ENCODE measurements at regions not wholly inside any gene's neighbourhood (a gene's known extent, or its start where the extent isn't known, plus 50 kb on each side); places are given as distances from the start of the nearest gene placed in this dataset.

- H3K4me3 ChIP-seq (ENCODE audit: low read depth, low read length), result no peak overlapping the region
- DNase-seq (ENCODE audit: low read depth), result no peak
- no peak for TF ChIP-seq CTCF (IDR thresholded peaks at IDR 0.05; ENCODE audit: control insufficient read depth, extremely low read depth, insufficient read depth)
Measured at GRCh38 chr5:173809014-173809413, 79.1 kb upstream of the CPEB4 start.

- no peak overlapping the region for H3K4me3 ChIP-seq (ENCODE audit: low read depth, low read length)
- TF ChIP-seq CTCF (IDR thresholded peaks at IDR 0.05; ENCODE audit: control insufficient read depth, extremely low read depth, insufficient read depth), result no peak
- DNase-seq (ENCODE audit: low read depth), result no peak
Measured at GRCh38 chr5:173812811-173813550, 75.2 kb upstream of the CPEB4 start.

GRCh38 chr5:173814053-173814452 lies 74.1 kb upstream of the CPEB4 start:
- no peak overlapping the region for H3K4me3 ChIP-seq (ENCODE audit: low read depth, low read length)
- DNase-seq (ENCODE audit: low read depth), result no peak
- no peak for TF ChIP-seq CTCF (IDR thresholded peaks at IDR 0.05; ENCODE audit: control insufficient read depth, extremely low read depth, insufficient read depth)

GRCh38 chr5:173815571-173815970 lies 72.6 kb upstream of the CPEB4 start:
- no peak overlapping the region for H3K4me3 ChIP-seq (ENCODE audit: low read depth, low read length)
- DNase-seq (ENCODE audit: low read depth), result no peak
- TF ChIP-seq CTCF (IDR thresholded peaks at IDR 0.05; ENCODE audit: control insufficient read depth, extremely low read depth, insufficient read depth), result no peak

GRCh38 chr5:173816728-173817127 lies 71.4 kb upstream of the CPEB4 start:
- H3K4me3 ChIP-seq (ENCODE audit: low read depth, low read length), result no peak overlapping the region
- no peak for TF ChIP-seq CTCF (IDR thresholded peaks at IDR 0.05; ENCODE audit: control insufficient read depth, extremely low read depth, insufficient read depth)
- DNase-seq (ENCODE audit: low read depth), result no peak

GRCh38 chr5:173817561-173817960 lies 70.6 kb upstream of the CPEB4 start:
- no peak for DNase-seq (ENCODE audit: low read depth)
- H3K4me3 ChIP-seq (ENCODE audit: low read depth, low read length), result no peak overlapping the region
- no peak for TF ChIP-seq CTCF (IDR thresholded peaks at IDR 0.05; ENCODE audit: control insufficient read depth, extremely low read depth, insufficient read depth)

GRCh38 chr5:173819521-173819920 lies 68.6 kb upstream of the CPEB4 start:
- H3K4me3 ChIP-seq (ENCODE audit: low read depth, low read length), result no peak overlapping the region
- no peak for TF ChIP-seq CTCF (IDR thresholded peaks at IDR 0.05; ENCODE audit: control insufficient read depth, extremely low read depth, insufficient read depth)
- no peak for DNase-seq (ENCODE audit: low read depth)
